Jurkat, Clone E6-1 (cell line): ENCODE measurements at regions not wholly inside any gene's neighbourhood (a gene's known extent, or its start where the extent isn't known, plus 50 kb on each side); places are given as distances from the start of the nearest gene placed in this dataset.
A peak's percentile ranks its signal among the peaks of the same experiment; 100 is the strongest.

ENCODE experiments used
- DNase-seq: peaks from one replicate; pipeline ENCODE4 v3.0.0-alpha.2; 2011; ENCODE audit warnings: low read depth, low spot score
- H3K4me3 ChIP-seq: 2 replicates; pipeline ENCODE4 v1.5.1; 2011; ENCODE audit warnings: mild to moderate bottlenecking, low read length, control low read depth, moderate library complexity

GRCh38 chr12:74892057-74892633 lies 317.5 kb downstream of the KCNC2 start:
- no peak overlapping the region for H3K4me3 ChIP-seq

GRCh38 chr12:74896186-74896585 lies 313.5 kb downstream of the KCNC2 start:
- no peak for DNase-seq

More at GRCh38 chr12:74892057-74892633, 317.5 kb downstream of the KCNC2 start:
- peak; percentile 50 for DNase-seq

GRCh38 chr12:74897425-74898211 lies 312.0 kb downstream of the KCNC2 start:
- no peak for DNase-seq
- no peak overlapping the region for H3K4me3 ChIP-seq

More at GRCh38 chr12:74896186-74896585, 313.5 kb downstream of the KCNC2 start:
- no peak overlapping the region for H3K4me3 ChIP-seq

GRCh38 chr12:74899031-74899829 lies 310.4 kb downstream of the KCNC2 start:
- DNase-seq: no peak
- H3K4me3 ChIP-seq: no peak overlapping the region

- H3K4me3 ChIP-seq: no peak overlapping the region
- DNase-seq: peak; percentile 92
Measured at GRCh38 chr12:74900232-74900631, 309.4 kb downstream of the KCNC2 start.

GRCh38 chr12:74903522-74903921 lies 306.1 kb downstream of the KCNC2 start:
- peak; percentile 16 for DNase-seq
- H3K4me3 ChIP-seq: no peak overlapping the region

GRCh38 chr12:74906224-74906623 lies 303.4 kb downstream of the KCNC2 start:
- DNase-seq: peak; percentile 17
- H3K4me3 ChIP-seq: no peak overlapping the region

GRCh38 chr12:74910831-74911230 lies 298.8 kb downstream of the KCNC2 start:
- DNase-seq: no peak
- H3K4me3 ChIP-seq: no peak overlapping the region

GRCh38 chr12:74914378-74914777 lies 295.3 kb downstream of the KCNC2 start:
- DNase-seq: no peak
- H3K4me3 ChIP-seq: no peak overlapping the region

GRCh38 chr12:74915718-74916117 lies 293.9 kb downstream of the KCNC2 start:
- no peak overlapping the region for H3K4me3 ChIP-seq

GRCh38 chr12:74917743-74918142 lies 291.9 kb downstream of the KCNC2 start:
- no peak for DNase-seq
- no peak overlapping the region for H3K4me3 ChIP-seq

More at GRCh38 chr12:74915718-74916117, 293.9 kb downstream of the KCNC2 start:
- DNase-seq: no peak

- no peak for DNase-seq
- no peak overlapping the region for H3K4me3 ChIP-seq
Measured at GRCh38 chr12:74918291-74918690, 291.3 kb downstream of the KCNC2 start.

- H3K4me3 ChIP-seq: no peak overlapping the region
- DNase-seq: no peak
Measured at GRCh38 chr12:74922117-74922516, 287.5 kb downstream of the KCNC2 start.

GRCh38 chr12:74922642-74923041 lies 287.0 kb downstream of the KCNC2 start:
- DNase-seq: no peak
- H3K4me3 ChIP-seq: no peak overlapping the region

- H3K4me3 ChIP-seq: no peak overlapping the region
- no peak for DNase-seq
Measured at GRCh38 chr12:74941670-74942069, 268.0 kb downstream of the KCNC2 start.

GRCh38 chr12:74945771-74946198 lies 263.9 kb downstream of the KCNC2 start:
- no peak overlapping the region for H3K4me3 ChIP-seq
- DNase-seq: no peak

- DNase-seq: no peak
- H3K4me3 ChIP-seq: no peak overlapping the region
Measured at GRCh38 chr12:74953697-74954096, 255.9 kb downstream of the KCNC2 start.

GRCh38 chr12:74957231-74957630 lies 252.4 kb downstream of the KCNC2 start:
- no peak for DNase-seq
- H3K4me3 ChIP-seq: no peak overlapping the region

- DNase-seq: no peak
- no peak overlapping the region for H3K4me3 ChIP-seq
Measured at GRCh38 chr12:74957634-74958033, 252.0 kb downstream of the KCNC2 start.

GRCh38 chr12:74959657-74960056 lies 250.0 kb downstream of the KCNC2 start:
- no peak overlapping the region for H3K4me3 ChIP-seq
- no peak for DNase-seq
